K562 (cell line): ENCODE measurements at regions not wholly inside any gene's neighbourhood (a gene's known extent, or its start where the extent isn't known, plus 50 kb on each side); places are given as distances from the start of the nearest gene placed in this dataset.

ENCODE experiments used
- HNRNPLL ChIP-seq: fragments of 200-400 bp; formaldehyde crosslinking; IDR thresholded peaks from 2 replicates; pipeline ENCODE4 v1.6.1; 2017; ENCODE audit warnings: low read length, low read depth, mild to moderate bottlenecking; ENCODE audit not compliant: poor library complexity, severe bottlenecking
- ZFX ChIP-seq: sonication (generic); formaldehyde crosslinking; IDR thresholded peaks from 2 replicates; pipeline ENCODE4 v1.8.0; 2022; ENCODE audit warnings: mild to moderate bottlenecking, missing genetic modification reagents, moderate library complexity
- TF ChIP-seq, protein P1 (sequence below): fragments of 450-650 bp; IDR thresholded peaks from 2 replicates; pipeline ENCODE4 v1.7.1; 2018; ENCODE audit warnings: mild to moderate bottlenecking, low read depth; ENCODE audit not compliant: partially characterized antibody
- TF ChIP-seq, protein P2 (sequence below), 3 experiments: fragments of 200-800 bp in 1 of 3; sonication (Bioruptor generic) in 1 of 3; sonication (generic) in 1 of 3; formaldehyde crosslinking in 1 of 3; IDR thresholded peaks; 2 replicates each; pipeline versions ENCODE4 v1.6.1 to v1.8.0; 2016 to 2022; ENCODE audit warnings: mild to moderate bottlenecking in 2 of 3, missing compliant biosample characterization in 2 of 3, missing genetic modification characterization in 2 of 3, missing genetic modification reagents in 1 of 3
- TF ChIP-seq, protein P3 (sequence below): fragments of 450-650 bp; IDR thresholded peaks from 2 replicates; pipeline ENCODE4 v1.6.1; 2018; ENCODE audit not compliant: partially characterized antibody

DNA sequence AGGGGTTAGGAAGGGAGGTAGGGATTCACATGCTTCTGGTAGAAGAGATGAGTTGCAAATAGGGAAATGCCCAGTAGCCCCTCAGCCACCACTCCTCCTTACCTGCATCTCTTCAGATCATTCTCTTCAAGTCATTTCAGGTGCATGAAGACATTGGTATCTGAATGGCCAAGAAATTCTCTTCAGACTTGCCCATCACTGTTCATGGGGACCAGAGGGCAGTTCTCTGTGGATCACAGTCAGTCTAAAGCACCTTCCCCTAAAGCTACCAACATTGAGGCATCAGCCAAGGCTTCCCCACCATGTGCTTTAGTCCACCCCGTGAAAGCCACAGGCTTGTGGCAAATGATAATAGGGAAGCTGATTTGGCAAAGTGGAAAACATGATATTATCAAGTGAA lies 319.4 kb upstream of the ZNF32 start (continued):
- TF ChIP-seq, protein P1, sequence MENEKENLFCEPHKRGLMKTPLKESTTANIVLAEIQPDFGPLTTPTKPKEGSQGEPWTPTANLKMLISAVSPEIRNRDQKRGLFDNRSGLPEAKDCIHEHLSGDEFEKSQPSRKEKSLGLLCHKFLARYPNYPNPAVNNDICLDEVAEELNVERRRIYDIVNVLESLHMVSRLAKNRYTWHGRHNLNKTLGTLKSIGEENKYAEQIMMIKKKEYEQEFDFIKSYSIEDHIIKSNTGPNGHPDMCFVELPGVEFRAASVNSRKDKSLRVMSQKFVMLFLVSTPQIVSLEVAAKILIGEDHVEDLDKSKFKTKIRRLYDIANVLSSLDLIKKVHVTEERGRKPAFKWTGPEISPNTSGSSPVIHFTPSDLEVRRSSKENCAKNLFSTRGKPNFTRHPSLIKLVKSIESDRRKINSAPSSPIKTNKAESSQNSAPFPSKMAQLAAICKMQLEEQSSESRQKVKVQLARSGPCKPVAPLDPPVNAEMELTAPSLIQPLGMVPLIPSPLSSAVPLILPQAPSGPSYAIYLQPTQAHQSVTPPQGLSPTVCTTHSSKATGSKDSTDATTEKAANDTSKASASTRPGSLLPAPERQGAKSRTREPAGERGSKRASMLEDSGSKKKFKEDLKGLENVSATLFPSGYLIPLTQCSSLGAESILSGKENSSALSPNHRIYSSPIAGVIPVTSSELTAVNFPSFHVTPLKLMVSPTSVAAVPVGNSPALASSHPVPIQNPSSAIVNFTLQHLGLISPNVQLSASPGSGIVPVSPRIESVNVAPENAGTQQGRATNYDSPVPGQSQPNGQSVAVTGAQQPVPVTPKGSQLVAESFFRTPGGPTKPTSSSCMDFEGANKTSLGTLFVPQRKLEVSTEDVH: no peak
- TF ChIP-seq, protein P2, sequence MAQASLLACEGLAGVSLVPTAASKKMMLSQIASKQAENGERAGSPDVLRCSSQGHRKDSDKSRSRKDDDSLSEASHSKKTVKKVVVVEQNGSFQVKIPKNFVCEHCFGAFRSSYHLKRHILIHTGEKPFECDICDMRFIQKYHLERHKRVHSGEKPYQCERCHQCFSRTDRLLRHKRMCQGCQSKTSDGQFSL (CRISPR knock-in tag; IDR thresholded peaks at IDR 0.05): no peak
- TF ChIP-seq, protein P2 (tag; IDR thresholded peaks at IDR 0.05): no peak
- TF ChIP-seq, protein P3, sequence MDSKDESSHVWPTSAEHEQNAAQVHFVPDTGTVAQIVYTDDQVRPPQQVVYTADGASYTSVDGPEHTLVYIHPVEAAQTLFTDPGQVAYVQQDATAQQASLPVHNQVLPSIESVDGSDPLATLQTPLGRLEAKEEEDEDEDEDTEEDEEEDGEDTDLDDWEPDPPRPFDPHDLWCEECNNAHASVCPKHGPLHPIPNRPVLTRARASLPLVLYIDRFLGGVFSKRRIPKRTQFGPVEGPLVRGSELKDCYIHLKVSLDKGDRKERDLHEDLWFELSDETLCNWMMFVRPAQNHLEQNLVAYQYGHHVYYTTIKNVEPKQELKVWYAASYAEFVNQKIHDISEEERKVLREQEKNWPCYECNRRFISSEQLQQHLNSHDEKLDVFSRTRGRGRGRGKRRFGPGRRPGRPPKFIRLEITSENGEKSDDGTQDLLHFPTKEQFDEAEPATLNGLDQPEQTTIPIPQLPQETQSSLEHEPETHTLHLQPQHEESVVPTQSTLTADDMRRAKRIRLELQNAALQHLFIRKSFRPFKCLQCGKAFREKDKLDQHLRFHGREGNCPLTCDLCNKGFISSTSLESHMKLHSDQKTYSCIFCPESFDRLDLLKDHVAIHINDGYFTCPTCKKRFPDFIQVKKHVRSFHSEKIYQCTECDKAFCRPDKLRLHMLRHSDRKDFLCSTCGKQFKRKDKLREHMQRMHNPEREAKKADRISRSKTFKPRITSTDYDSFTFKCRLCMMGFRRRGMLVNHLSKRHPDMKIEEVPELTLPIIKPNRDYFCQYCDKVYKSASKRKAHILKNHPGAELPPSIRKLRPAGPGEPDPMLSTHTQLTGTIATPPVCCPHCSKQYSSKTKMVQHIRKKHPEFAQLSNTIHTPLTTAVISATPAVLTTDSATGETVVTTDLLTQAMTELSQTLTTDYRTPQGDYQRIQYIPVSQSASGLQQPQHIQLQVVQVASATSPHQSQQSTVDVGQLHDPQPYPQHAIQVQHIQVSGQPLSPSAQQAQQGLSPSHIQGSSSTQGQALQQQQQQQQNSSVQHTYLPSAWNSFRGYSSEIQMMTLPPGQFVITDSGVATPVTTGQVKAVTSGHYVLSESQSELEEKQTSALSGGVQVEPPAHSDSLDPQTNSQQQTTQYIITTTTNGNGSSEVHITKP: no peak
- TF ChIP-seq ZFX (CRISPR knock-in tag) (no peak), HNRNPLL (no peak)
